Mesendoderm (in vitro differentiated cells): ENCODE measurements at regions not wholly inside any gene's neighbourhood (a gene's known extent, or its start where the extent isn't known, plus 50 kb on each side); places are given as distances from the start of the nearest gene placed in this dataset.
"Not testable (repeated sequence)": the region's sequence is repeated elsewhere in the genome, so short reads cannot be mapped to it uniquely, and the experiment has no call there.

Experiments
- DNase-seq: peaks from one replicate; pipeline ENCODE4 v3.0.0; 2013
- H2AK5ac ChIP-seq: 2 replicates; pipeline ENCODE4 v1.6.1; 2013; ENCODE audit warnings: low read length, inconsistent platforms
- H2BK120ac ChIP-seq: 2 replicates; pipeline ENCODE4 v1.6.1; 2013; ENCODE audit warnings: low read depth, mild to moderate bottlenecking, low read length, moderate library complexity, mixed read lengths
- H2BK15ac ChIP-seq: replicated peaks from 2 replicates; pipeline ENCODE4 v1.6.1; 2013; ENCODE audit warnings: low read depth, mild to moderate bottlenecking, moderate library complexity
- H2BK5ac ChIP-seq: 2 replicates; pipeline ENCODE4 v1.6.1; 2013; ENCODE audit warnings: low read length, inconsistent platforms
- H3K18ac ChIP-seq: 2 replicates; pipeline ENCODE4 v1.6.1; 2013; ENCODE audit warnings: mild to moderate bottlenecking, low read length, mixed read lengths
- H3K23ac ChIP-seq: one replicate; pipeline ENCODE4 v1.6.1; 2013; ENCODE audit warnings: low read length
- H3K27ac ChIP-seq: 2 replicates; pipeline ENCODE4 v1.5.1; 2013; ENCODE audit warnings: low read depth, mild to moderate bottlenecking, inconsistent platforms, low read length, moderate library complexity
- H3K27me3 ChIP-seq: 2 replicates; pipeline ENCODE4 v1.6.1; 2013; ENCODE audit warnings: low read length, control low read depth, mild to moderate bottlenecking, inconsistent platforms; ENCODE audit not compliant: insufficient read depth, poor library complexity
- H3K36me3 ChIP-seq: 2 replicates; pipeline ENCODE4 v1.6.1; 2013; ENCODE audit warnings: low read length, inconsistent platforms; ENCODE audit not compliant: control insufficient read depth, insufficient read depth
- H3K4ac ChIP-seq: one replicate; pipeline ENCODE4 v1.6.1; 2013; ENCODE audit warnings: low read depth, mild to moderate bottlenecking, low read length, moderate library complexity
- H3K4me1 ChIP-seq: 2 replicates; pipeline ENCODE4 v1.6.1; 2013; ENCODE audit warnings: low read depth, low read length, inconsistent platforms; ENCODE audit not compliant: control insufficient read depth
- H3K4me2 ChIP-seq: 2 replicates; pipeline ENCODE4 v1.6.1; 2013; ENCODE audit warnings: low read length
- H3K4me3 ChIP-seq: 2 replicates; pipeline ENCODE4 v1.5.1; 2013; ENCODE audit warnings: mild to moderate bottlenecking, low read length
- H3K56ac ChIP-seq: one replicate; pipeline ENCODE4 v1.6.1; 2013; ENCODE audit warnings: low read length
- H3K79me1 ChIP-seq: 2 replicates; pipeline ENCODE4 v1.6.1; 2013; ENCODE audit warnings: low read length, inconsistent platforms
- H3K79me2 ChIP-seq: 2 replicates; pipeline ENCODE4 v1.6.1; 2013; ENCODE audit warnings: mild to moderate bottlenecking, low read length; ENCODE audit not compliant: control insufficient read depth, insufficient read depth
- H3K9ac ChIP-seq: 2 replicates; pipeline ENCODE4 v1.6.1; 2013; ENCODE audit warnings: low read length, inconsistent platforms
- H4K5ac ChIP-seq: one replicate; pipeline ENCODE4 v1.6.1; 2013; ENCODE audit warnings: low read length
- H4K8ac ChIP-seq: one replicate; pipeline ENCODE4 v1.6.1; 2013; ENCODE audit warnings: low read depth, mild to moderate bottlenecking, control low read depth, low read length, moderate library complexity
- WGBS: extraction: QIAGEN DNeasy Blood & Tissue Kit; methylation state at CpG from one replicate; pipeline ENCODE4 v1.1.7; 2013; ENCODE audit warnings: low lambda C conversion rate, missing lambda C conversion rate; ENCODE audit not compliant: insufficient coverage; ENCODE audit errors: extremely low coverage; 5-methylcytosine and 5-hydroxymethylcytosine counted together

DNA sequence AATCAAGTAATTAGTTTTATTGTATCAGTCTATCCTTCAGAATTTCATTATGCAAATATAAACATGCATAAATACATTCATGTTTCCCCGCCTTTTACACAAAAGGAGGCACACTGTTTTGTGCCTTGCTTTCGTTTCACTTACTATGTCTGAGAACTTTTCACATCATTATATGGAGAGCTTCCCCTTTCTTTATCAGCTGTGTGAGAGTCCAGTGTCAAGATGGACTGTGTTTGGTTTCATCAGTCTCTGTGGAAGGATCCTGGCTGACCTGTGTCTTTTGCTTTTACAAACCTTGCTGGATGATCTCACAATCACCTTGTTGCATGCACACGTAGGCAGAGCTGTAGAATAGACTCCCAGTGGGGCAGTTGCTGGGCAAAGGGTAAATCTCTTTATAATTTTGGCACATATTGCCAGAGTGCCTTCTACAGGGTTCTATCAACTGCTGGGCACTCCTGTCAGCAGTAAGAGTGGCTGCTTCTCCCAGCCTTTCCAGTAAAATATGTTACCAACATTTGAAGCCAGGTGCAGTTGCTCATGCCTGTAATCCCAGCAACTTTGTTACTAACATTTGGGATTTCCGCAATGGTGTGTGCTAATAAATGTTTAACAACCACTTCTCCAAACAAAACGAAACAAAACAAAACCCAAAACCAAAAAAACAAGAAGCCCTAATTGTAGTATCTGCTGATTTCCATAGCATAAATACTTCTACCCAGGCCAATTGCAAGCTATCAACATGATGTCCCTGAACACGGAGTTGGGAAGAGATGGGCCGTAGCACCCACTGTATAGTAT, 270.0 kb upstream of the PLGLB1 start:
- H4K8ac ChIP-seq, H4K5ac ChIP-seq, H3K9ac ChIP-seq, H3K36me3 ChIP-seq, H3K79me1 ChIP-seq, H3K4ac ChIP-seq, H3K27ac ChIP-seq, H3K23ac ChIP-seq, H2BK120ac ChIP-seq, H3K4me1 ChIP-seq, H2AK5ac ChIP-seq, H3K4me3 ChIP-seq, H2BK5ac ChIP-seq, H3K18ac ChIP-seq, H2BK15ac ChIP-seq, H3K4me2 ChIP-seq, DNase-seq, H3K27me3 ChIP-seq, H3K79me2 ChIP-seq, H3K56ac ChIP-seq: not testable (repeated sequence)
- no CpG with 5 or more reads among the region's 7 CpGs for WGBS

DNA sequence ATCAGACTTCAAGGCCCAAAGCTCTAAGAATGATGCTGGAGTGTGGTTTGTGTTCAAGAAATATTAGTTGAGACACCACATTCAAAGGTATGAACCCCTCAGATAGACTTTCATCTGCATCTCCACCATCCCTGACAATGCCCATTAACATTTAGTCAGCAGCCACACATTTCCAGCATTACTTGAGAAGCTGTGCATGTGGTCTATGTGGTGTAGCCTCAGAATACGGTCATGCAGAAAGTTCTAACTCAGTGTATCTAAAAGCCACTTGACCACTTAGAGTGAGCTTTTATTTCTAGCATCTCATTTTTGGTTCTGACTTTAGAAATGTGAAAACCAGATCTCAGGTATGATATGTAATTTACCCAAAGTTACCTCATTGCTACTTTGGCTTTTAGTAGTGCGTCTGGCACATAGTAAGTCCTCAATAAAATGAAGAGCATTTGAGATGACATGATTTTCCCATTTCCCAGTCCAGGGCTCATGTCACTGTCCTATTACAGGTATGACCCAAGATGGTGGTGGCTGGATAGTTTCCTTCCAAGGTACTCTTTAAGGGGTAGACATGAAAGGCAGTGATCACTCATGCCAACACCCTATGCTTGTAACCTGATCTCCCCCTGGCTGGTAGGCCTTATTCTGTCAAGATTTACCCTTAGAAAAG, 272.4 kb upstream of the PLGLB1 start:
- H3K4me2 ChIP-seq, H2AK5ac ChIP-seq, H3K4ac ChIP-seq, DNase-seq, H3K4me3 ChIP-seq, H4K8ac ChIP-seq, H3K23ac ChIP-seq, H3K18ac ChIP-seq, H3K56ac ChIP-seq, H2BK120ac ChIP-seq, H2BK15ac ChIP-seq, H4K5ac ChIP-seq, H3K79me1 ChIP-seq, H3K27ac ChIP-seq, H2BK5ac ChIP-seq, H3K79me2 ChIP-seq, H3K36me3 ChIP-seq, H3K9ac ChIP-seq, H3K27me3 ChIP-seq, H3K4me1 ChIP-seq: not testable (repeated sequence)
- WGBS: no CpG with 5 or more reads among the region's 2 CpGs

DNA sequence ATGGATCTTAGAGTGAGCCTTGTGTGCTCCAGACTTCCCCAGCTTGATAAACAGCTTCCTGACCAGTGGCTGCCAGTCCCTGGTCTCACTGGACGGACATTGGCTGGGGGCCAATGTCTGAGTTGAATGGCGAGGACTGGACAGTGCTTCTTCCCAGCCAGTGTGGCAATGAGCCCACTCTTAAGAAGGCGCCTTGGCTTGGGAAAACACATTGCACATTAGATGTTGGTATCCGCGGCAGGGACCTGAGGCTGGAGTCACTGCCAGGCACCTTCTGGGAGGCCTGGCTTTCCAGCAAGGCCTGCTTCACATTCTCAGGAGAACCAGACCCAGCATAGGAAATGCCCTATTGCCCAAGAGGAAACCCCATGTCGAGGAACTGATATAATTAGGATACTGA, 273.5 kb upstream of the PLGLB1 start:
- no CpG with 5 or more reads among the region's 6 CpGs for WGBS
- not testable (repeated sequence) for H3K18ac ChIP-seq, H3K4me3 ChIP-seq

DNA sequence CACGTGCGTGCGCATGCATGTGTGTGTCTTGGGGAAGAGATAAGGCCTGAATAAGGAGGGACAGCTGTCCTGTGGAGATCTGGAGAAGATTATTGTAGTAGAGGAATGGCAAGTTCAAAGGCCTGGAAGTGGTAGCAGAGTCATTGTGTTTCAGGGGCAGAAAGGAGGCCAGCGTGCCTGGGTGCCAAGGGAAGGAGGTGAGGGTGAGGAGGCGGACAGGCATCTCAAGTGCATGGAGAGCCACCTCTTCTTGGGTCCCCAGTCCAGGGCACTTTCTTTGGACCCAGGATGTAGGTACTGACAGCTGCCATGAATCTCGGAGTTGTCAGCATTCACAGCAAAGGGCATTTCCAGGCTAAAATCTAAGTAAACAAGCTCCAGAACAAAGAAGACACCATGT, 279.7 kb upstream of the PLGLB1 start:
- H2BK5ac ChIP-seq, H3K79me2 ChIP-seq, H2BK120ac ChIP-seq, DNase-seq, H3K4me2 ChIP-seq, H3K27me3 ChIP-seq, H3K36me3 ChIP-seq, H4K5ac ChIP-seq, H3K4me1 ChIP-seq, H3K4ac ChIP-seq, H3K4me3 ChIP-seq, H3K56ac ChIP-seq, H3K27ac ChIP-seq, H3K18ac ChIP-seq, H3K9ac ChIP-seq, H4K8ac ChIP-seq, H3K79me1 ChIP-seq, H2BK15ac ChIP-seq, H3K23ac ChIP-seq, H2AK5ac ChIP-seq: not testable (repeated sequence)
- no CpG with 5 or more reads among the region's 6 CpGs for WGBS

More for the DNA sequence above, 273.5 kb upstream of the PLGLB1 start:
- not testable (repeated sequence) for H3K27ac ChIP-seq, DNase-seq, H3K56ac ChIP-seq, H2BK120ac ChIP-seq, H3K4me1 ChIP-seq, H3K79me2 ChIP-seq, H3K4me2 ChIP-seq, H3K79me1 ChIP-seq, H2AK5ac ChIP-seq, H3K9ac ChIP-seq, H3K36me3 ChIP-seq, H3K4ac ChIP-seq, H4K8ac ChIP-seq, H2BK5ac ChIP-seq, H4K5ac ChIP-seq, H3K27me3 ChIP-seq, H3K23ac ChIP-seq, H2BK15ac ChIP-seq

DNA sequence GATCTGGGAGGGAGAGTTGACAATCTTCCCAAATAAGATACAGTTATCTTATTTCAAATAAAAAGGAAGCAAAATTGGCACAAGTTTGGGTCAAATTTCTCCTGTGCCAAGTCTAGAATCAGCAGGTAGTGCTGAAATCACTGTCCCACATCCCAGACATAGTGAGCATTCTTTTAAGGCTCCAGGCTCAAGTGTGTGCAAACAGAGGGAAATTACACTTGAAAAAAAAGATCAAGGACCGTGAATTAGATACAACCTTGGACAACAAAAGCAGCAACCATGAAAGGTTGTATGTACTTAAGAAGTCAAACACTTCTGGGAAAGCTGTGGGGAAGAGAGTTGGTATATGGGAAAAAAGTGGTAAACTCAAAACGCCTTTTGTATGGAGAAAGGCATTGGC, 280.2 kb upstream of the PLGLB1 start:
- no CpG with 5 or more reads among the region's 2 CpGs for WGBS
- H3K79me1 ChIP-seq, H2AK5ac ChIP-seq, H4K5ac ChIP-seq, H3K4ac ChIP-seq, H3K4me2 ChIP-seq, H4K8ac ChIP-seq, H3K23ac ChIP-seq, DNase-seq, H3K4me1 ChIP-seq, H2BK120ac ChIP-seq, H3K27ac ChIP-seq, H3K9ac ChIP-seq, H3K36me3 ChIP-seq, H2BK5ac ChIP-seq, H3K18ac ChIP-seq, H3K27me3 ChIP-seq, H3K4me3 ChIP-seq, H2BK15ac ChIP-seq, H3K56ac ChIP-seq, H3K79me2 ChIP-seq: not testable (repeated sequence)
